Thyroid gland (tissue), 4 donors: ENCODE measurements at regions not wholly inside any gene's neighbourhood (a gene's known extent, or its start where the extent isn't known, plus 50 kb on each side); places are given as distances from the start of the nearest gene placed in this dataset.

Experiments used
- CTCF ChIP-seq, 6 experiments: fragments of 200-600 bp in 3 of 6; fragments of 450-650 bp in 3 of 6; sonication (generic) in 3 of 6; IDR thresholded peaks; one replicate each; pipeline ENCODE4 v1.5.1; 2016 to 2019; ENCODE audit warnings: antibody characterized with exemption in 6 of 6, mild to moderate bottlenecking in 2 of 6, inconsistent platforms in 1 of 6, moderate library complexity in 1 of 6
- POLR2A ChIP-seq, 2 donors: fragments of 450-650 bp; IDR thresholded peaks; one replicate each; pipeline ENCODE4 v1.6.1; 2017; ENCODE audit warnings: antibody characterized with exemption in 2 of 2, mild to moderate bottlenecking in 2 of 2, moderate library complexity in 1 of 2

GRCh38 chr12:25723336-25723735 is 170.3 kb upstream of the LMNTD1 start:
- TF ChIP-seq CTCF (IDR thresholded peaks at IDR 0.05) (no peak), POLR2A (IDR thresholded peaks at IDR 0.05) (no peak)
